ENCODE measurements at regions not wholly inside any gene's neighbourhood (a gene's known extent, or its start where the extent isn't known, plus 50 kb on each side); places are given as distances from the start of the nearest gene placed in this dataset.

- TF ChIP-seq POLR2AphosphoS5 (IDR thresholded peaks at IDR 0.05; ENCODE audit: low read depth, low read length) = no peak
- no peak for TF ChIP-seq POLR2A (IDR thresholded peaks at IDR 0.05; ENCODE audit: low read depth, low read length)
- TF ChIP-seq TAF1 (IDR thresholded peaks at IDR 0.05; ENCODE audit: low read depth, low read length) = no peak
- TF ChIP-seq SPI1 (IDR thresholded peaks at IDR 0.05; ENCODE audit: low read depth, low read length) = no peak
Observed at GRCh38 chr2:226095058-226095457, 695.5 kb downstream of the NYAP2 start.
